Lower leg skin (tissue), 3 donors: ENCODE measurements at regions not wholly inside any gene's neighbourhood (a gene's known extent, or its start where the extent isn't known, plus 50 kb on each side); places are given as distances from the start of the nearest gene placed in this dataset.

Experiments used
- POLR2A ChIP-seq, 2 donors: fragments of 450-650 bp; IDR thresholded peaks; one replicate each; pipeline ENCODE4 v1.6.1; 2016 to 2017; ENCODE audit warnings: antibody characterized with exemption in 2 of 2, mild to moderate bottlenecking in 1 of 2, moderate library complexity in 1 of 2
- TF ChIP-seq, protein P1 (sequence below), 3 donors: fragments of 450-650 bp; IDR thresholded peaks; one replicate each; pipeline ENCODE4 v1.5.1; 2016; ENCODE audit warnings: antibody characterized with exemption in 3 of 3, mild to moderate bottlenecking in 3 of 3, moderate library complexity in 2 of 3

DNA sequence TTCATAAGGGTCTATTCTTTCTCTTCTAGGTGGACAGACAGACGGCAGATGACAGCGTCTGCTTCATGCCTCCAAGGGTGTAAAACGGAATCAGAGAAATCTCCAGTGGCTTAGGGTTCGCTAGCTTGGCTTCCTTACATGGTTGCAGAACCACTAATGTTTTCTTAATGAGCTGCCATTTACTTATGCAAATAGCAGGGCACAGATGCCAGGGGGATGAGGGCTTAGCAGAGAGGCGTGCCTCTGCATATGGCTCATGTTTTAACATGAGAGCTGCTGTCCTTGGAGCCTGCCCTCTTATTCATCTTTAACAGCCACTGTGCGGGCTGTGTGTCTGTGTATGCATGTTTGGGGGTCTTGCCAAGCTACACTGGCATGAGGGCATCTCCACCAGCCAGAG lies 119.6 kb downstream of the IER5 start:
- TF ChIP-seq, protein P1, sequence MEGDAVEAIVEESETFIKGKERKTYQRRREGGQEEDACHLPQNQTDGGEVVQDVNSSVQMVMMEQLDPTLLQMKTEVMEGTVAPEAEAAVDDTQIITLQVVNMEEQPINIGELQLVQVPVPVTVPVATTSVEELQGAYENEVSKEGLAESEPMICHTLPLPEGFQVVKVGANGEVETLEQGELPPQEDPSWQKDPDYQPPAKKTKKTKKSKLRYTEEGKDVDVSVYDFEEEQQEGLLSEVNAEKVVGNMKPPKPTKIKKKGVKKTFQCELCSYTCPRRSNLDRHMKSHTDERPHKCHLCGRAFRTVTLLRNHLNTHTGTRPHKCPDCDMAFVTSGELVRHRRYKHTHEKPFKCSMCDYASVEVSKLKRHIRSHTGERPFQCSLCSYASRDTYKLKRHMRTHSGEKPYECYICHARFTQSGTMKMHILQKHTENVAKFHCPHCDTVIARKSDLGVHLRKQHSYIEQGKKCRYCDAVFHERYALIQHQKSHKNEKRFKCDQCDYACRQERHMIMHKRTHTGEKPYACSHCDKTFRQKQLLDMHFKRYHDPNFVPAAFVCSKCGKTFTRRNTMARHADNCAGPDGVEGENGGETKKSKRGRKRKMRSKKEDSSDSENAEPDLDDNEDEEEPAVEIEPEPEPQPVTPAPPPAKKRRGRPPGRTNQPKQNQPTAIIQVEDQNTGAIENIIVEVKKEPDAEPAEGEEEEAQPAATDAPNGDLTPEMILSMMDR (IDR thresholded peaks at IDR 0.05): no peak
- TF ChIP-seq POLR2A (IDR thresholded peaks at IDR 0.05): no peak
